NCI-H510A (cell line): ENCODE measurements at regions not wholly inside any gene's neighbourhood (a gene's known extent, or its start where the extent isn't known, plus 50 kb on each side); places are given as distances from the start of the nearest gene placed in this dataset.
"Not testable (repeated sequence)": the region's sequence is repeated elsewhere in the genome, so short reads cannot be mapped to it uniquely, and the experiment has no call there.

Experiments
- DNase-seq: peaks from one replicate; lab custom pipeline; 2025; lab: John Stamatoyannopoulos, UW

DNA sequence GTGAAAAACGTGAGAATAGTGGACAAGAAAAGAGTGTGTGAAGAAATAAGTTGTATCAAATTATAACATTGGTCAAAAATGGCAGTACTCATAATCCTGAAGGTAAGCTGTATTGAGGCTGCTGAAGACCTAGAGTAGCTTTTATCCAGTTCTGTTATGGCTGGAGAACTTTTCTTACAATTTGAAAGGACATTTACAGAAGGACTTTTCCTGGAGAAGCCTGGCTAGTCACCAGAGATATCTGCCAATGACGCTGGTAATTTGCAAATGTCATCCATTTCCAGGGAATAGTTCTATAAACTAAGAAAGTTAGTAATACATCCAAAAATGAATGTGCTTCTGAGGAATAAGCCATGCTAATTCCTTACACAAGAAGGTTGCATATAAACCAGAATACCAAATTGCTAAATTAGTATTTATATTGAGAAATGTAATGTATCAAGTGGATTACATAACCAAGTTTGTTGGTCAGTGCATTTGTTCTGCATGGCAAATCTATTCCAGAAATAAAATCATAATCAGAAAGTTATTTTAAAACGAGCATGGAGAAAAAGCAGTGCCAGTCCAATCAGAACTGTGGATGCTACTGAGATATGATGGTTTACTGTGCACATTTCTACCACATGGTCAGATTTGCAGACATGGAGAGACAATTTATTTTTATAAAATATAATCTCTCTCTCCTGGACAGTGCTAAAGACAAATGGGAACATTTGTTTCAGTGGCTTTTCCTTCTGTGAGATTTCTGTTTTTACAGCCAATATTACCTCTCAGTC, 743.7 kb upstream of the HS3ST1 start:
- DNase-seq: no peak

DNA sequence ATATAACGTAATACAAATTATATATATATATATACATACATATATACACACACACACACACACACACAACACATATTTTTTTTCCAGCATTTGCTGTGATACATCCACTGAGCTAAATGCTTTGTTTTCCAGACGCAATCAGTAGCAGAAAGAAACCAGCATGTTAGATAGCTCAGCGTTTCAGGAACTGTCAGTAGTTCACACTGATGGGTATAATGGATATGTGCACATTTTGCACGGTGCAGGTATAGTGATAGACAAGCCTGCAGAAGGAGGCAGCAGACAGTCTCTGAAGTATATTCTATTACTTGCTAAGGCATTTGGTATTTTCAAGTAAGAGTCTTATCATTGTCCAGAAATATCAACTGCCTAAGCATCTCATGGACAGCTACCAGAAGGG, 741.6 kb upstream of the HS3ST1 start:
- DNase-seq: no peak

DNA sequence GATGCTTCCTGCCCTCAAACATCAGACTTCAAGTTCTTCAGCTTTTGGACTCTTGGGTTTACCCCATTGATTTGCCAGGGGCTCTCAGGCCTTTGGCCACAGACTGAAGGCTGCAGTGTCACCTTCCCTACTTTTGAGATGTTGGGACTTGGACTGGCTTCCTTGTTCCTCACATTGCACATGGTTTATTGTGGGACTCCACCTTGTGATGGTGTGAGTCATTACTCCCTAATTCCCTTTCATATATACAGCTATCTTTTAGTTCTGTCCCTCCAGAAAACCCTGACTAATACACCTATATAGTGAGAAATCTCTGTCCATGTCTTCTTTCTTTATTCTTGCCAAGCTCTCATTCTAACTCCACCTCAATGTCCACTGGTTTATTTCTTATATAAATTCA, 736.9 kb upstream of the HS3ST1 start:
- no peak for DNase-seq

DNA sequence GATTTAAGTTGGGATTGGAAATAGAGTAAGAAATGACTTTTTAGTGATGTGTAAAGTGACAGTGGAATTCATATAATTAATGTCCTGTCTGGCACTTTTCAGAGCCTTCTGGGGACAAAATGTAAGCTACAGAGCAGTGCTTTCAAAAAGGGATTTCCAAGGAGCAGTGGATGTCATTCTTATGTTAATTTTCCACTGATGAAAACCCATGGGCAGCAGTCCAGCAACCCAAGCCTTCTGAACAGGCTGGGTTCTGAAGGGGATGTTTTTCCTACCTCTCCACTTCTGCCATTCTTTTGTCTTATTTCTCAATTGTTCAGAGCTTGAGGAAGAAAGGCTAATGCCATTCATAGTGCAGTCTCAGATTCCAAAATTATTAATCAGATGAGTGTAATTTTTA, 717.6 kb upstream of the HS3ST1 start:
- DNase-seq: no peak

- no peak for DNase-seq
Observed at GRCh38 chr4:12145768-12146167, 717.1 kb upstream of the HS3ST1 start.

- DNase-seq: no peak
Observed at GRCh38 chr4:12145106-12145505, 716.4 kb upstream of the HS3ST1 start.

DNA sequence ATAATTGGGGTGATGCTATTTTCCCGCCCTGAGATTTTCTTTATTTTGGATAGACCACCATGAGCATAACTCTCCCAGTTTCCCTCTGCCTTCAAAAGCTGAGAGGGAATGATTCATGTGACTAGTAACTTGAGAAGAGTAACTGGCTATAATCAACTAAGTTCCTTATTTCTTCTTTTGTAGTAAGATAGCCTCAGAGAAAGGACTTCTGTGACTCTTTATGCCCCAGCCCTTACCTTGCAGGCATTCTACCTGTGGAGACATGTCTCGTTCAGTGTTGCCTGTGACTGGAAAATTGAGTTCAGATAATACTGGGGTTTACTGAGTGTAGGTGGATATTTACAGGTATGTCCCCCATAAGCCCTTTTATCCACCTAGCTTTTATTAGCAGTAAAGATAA, 715.4 kb upstream of the HS3ST1 start:
- DNase-seq: no peak

GRCh38 chr4:12140864-12141263, 712.2 kb upstream of the HS3ST1 start:
- DNase-seq: no peak

- DNase-seq: no peak
Observed at GRCh38 chr4:12139296-12139695, 710.6 kb upstream of the HS3ST1 start.

- no peak for DNase-seq
Observed at GRCh38 chr4:12138488-12138887, 709.8 kb upstream of the HS3ST1 start.

DNA sequence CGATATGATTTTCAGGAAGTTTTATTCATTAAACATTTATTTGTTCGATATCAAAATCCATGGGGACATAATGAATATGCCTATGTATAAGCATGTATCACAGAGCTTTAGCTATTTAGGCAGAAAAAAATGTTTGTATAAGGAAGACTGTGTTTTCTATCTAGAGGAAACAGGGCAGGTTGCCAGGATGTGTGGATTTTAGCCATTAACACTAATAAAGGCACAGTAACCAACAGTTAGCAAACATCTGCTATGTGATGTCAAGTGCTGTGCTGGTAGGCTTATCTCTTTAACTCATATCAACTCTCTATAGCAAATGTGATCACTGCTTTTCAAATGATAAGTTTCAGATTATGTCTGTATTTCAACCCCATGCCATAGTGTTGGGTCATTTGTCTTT, 708.9 kb upstream of the HS3ST1 start:
- DNase-seq: no peak

GRCh38 chr4:12126474-12126873, 697.8 kb upstream of the HS3ST1 start:
- DNase-seq: no peak

DNA sequence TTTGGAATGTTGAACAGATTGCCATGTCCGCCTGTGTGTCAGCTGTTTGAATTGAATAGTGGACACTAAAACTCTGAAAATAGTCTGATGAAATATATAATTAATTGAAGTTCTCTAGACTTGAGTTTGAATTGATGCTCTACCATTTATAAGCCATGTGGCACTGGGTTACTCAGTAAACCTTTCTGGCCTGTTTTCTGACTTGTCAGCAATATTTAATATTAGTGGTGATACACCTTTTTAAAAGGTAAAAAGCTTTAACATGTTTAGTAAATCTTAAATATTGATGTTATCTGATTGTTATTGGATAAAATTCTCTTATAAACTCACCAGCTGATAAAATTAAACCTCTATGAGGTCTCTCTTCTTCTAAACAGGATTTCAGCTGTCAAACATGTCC, 695.4 kb upstream of the HS3ST1 start:
- no peak for DNase-seq

GRCh38 chr4:12123707-12124106, 695.0 kb upstream of the HS3ST1 start:
- no peak for DNase-seq

DNA sequence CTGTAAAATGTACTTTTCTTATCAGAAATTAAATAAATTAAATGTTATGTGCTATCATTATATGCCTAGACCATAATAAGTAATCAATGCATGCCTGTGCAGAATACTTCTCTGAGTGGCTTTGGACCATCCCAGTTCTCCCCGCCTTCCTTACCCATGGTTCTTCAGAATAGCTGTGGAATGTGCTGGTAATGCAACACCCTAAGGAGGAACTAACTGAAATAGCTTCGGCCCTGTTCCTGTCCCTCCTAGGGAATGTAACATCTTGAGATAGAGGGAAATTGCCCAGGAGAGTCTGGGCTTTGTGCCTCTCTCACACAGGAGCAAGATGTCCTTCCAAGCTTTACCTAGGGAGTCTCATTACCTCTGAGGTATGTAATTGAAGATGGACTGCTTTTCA, 693.6 kb upstream of the HS3ST1 start:
- DNase-seq: no peak

- DNase-seq: peak; percentile 29
Observed at GRCh38 chr4:12120968-12121367, 692.3 kb upstream of the HS3ST1 start.

GRCh38 chr4:12118651-12119213, 690.0 kb upstream of the HS3ST1 start:
- no peak for DNase-seq

DNA sequence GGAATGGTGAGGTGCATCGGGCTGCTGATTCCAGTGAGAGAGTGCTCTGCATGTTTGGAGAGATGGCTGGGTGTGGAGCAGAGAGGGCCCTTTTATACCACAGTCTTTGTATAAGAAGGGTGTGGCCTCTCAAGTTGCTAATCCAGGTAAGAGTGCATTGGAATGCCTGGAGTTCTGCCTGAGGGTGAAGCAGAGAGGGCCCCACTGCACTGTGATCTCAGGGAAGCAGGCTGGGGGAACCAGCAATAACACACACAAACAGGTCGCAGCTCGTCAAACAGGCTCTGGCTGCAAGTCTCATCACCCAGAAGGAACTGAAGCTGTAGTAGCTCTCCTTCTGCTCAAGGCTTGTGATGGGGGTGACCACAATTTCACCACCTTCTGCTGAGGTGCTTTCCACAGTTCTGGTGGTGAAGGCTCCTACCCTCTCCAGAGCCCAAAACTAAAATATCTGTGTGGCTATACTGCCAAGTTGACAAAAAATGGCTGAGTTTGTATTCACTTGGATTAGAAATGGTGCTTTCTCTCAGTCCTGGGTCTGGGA, 687.4 kb upstream of the HS3ST1 start:
- no peak for DNase-seq

GRCh38 chr4:12110627-12111026, 681.9 kb upstream of the HS3ST1 start:
- no peak for DNase-seq

DNA sequence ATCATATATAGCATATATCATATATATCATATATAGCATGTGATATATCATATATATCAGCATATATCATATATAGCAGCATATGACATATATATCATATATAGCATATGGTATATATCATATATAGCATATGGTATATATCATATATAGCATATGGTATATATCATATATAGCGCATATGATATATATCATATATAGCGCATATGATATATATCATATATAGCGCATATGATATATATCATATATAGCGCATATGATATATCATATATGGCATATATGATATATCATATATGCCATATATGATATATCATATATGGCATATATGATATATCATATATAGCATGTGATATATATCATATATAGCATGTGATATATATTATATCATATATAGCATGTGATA, 680.4 kb upstream of the HS3ST1 start:
- not testable (repeated sequence) for DNase-seq

- DNase-seq: no peak
Observed at GRCh38 chr4:12105519-12105918, 676.8 kb upstream of the HS3ST1 start.

GRCh38 chr4:12089920-12090319, 661.2 kb upstream of the HS3ST1 start:
- not testable (repeated sequence) for DNase-seq

DNA sequence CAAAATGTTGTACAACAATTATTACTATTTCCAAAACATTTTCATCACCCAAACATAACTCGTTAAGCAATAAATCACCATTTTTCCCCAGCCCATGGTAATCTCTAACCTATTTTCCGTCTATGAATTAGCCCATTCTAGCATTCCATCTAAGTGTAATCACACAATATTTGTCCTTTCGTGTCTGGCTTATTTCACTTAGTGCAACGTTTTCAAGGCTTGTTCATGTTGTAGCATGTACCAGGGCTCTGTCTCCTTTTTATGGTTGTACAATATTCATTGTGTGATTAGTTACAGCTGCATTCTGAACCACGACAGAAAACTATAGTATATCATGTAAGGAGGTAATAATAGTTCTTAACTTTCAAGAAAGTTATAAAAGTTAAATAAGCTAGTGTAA, 656.0 kb upstream of the HS3ST1 start:
- no peak for DNase-seq

GRCh38 chr4:12071316-12071715, 642.6 kb upstream of the HS3ST1 start:
- DNase-seq: no peak
